Testis (tissue), 2 donors: ENCODE measurements at regions not wholly inside any gene's neighbourhood (a gene's known extent, or its start where the extent isn't known, plus 50 kb on each side); places are given as distances from the start of the nearest gene placed in this dataset.

ENCODE experiments used
- CTCF ChIP-seq, 3 experiments: fragments of 450-650 bp in 2 of 3; fragments of 200-600 bp in 1 of 3; sonication (generic) in 1 of 3; IDR thresholded peaks; one replicate each; pipeline ENCODE4 v1.5.1; 2016 to 2019; ENCODE audit warnings: antibody characterized with exemption in 3 of 3, mild to moderate bottlenecking in 2 of 3, moderate library complexity in 1 of 3
- POLR2A ChIP-seq: fragments of 450-650 bp; IDR thresholded peaks from one replicate; pipeline ENCODE4 v1.6.1; 2017; ENCODE audit warnings: antibody characterized with exemption, mild to moderate bottlenecking, moderate library complexity

DNA sequence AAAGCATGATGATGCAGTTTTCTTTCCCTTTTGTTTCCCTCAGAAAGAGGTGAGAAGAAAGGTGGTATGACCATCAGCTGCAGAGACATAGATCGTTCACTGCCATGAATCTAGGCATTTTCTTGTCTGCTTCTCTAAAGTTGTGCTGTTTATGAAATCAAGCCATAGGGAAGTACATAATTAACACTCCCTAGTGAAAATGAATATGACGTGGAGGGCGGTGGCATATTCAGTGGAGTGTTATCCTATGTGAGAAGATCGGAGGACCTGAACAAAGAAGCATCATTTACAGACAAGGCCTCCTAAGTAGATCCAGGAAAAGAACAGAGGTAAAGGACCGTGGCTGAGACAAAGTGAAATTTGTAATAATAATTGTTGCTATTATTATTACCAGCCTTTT is 509.0 kb upstream of the SLC39A10 start:
- TF ChIP-seq CTCF (IDR thresholded peaks at IDR 0.05), result no peak
- no peak for TF ChIP-seq POLR2A
